GM19035 (cell line): ENCODE measurements at regions not wholly inside any gene's neighbourhood (a gene's known extent, or its start where the extent isn't known, plus 50 kb on each side); places are given as distances from the start of the nearest gene placed in this dataset.
"Not testable (repeated sequence)": the region's sequence is repeated elsewhere in the genome, so short reads cannot be mapped to it uniquely, and the experiment has no call there.

Source experiments
- ATAC-seq: cut with Tn5 transposase; IDR thresholded peaks from one replicate; pipeline ENCODE4 v1.9.1; 2021; ENCODE audit not compliant: unreplicated experiment

DNA sequence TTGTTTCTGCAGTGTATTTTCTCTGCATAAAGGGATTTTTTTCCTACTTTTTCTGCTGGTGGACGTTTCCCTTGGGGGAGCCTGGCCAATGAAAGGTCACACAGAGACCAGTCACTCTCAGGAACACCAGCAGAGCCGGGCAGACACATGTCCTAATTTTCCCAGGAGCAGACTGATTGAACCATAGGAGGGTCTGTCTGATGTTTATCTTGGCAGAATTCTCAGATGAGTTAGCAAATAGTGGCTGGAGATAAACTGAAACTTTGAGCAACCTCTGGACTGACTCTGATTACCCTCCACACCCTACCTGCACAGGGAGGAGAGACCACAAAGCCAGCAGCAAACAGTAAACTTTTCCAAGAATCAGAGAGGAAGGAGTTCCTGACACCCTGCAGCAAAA lies 90.0 kb upstream of the PLGLB2 start:
- not testable (repeated sequence) for ATAC-seq

DNA sequence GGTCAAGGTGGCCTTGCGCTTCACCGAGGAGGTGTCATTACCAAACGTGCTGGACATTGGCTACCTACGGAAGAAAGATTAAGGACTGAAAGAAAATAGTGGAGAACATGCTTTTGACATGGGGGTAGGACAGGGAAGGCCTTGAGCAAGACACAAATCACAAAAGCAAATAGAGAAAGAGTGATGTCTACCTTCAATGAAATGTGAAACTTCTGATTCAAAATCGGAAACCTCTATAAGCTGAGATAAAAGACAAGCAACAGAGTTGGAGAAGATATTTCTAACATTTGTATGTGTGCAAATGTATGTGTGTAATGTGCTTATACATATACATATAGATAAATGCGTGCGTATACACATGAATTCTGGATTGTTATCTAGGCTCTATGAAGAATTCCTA lies 89.5 kb upstream of the PLGLB2 start:
- ATAC-seq, result not testable (repeated sequence)

DNA sequence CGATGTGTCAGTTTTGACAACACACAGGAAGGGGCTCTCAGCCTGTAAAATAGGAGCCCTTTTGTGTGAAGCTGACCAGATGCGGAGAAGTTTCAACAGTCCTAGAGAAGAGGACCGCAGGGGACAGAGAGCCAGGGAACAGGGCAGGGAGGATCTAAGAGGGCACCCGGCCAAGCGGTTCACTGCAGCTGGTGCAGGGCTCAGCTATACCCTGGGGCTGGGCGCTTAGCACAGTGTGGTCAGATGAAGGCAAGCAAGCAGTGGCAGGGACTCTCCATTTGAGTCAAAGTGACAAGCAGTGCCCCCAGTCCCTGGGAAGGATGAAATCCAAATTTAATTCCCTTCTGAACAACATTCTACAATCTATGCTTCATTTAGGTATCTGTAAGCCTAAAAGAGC lies 88.9 kb upstream of the PLGLB2 start:
- not testable (repeated sequence) for ATAC-seq

DNA sequence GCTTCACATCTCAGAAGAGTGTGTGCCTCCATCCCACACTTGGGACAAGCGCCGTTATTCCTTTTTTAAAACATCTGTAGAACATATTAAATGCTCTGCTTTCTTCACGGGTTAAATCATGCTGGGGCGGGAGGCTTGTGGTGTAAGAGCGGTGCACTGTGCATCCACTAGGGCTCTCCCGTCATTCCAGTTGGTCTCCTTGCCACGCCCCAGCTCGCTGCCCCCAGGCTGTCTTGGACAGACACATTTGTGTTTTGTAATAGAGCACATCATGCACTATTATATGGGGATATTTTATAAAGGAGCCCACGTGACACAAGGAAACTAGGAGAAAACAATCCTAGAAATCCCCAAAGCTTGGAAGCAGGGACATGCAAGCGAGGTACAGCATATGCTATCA lies 87.7 kb upstream of the PLGLB2 start:
- ATAC-seq, result not testable (repeated sequence)

- ATAC-seq, result not testable (repeated sequence)
These were observed 85.3 kb upstream of the PLGLB2 start for GRCh38 chr2:87662316-87663290.

DNA sequence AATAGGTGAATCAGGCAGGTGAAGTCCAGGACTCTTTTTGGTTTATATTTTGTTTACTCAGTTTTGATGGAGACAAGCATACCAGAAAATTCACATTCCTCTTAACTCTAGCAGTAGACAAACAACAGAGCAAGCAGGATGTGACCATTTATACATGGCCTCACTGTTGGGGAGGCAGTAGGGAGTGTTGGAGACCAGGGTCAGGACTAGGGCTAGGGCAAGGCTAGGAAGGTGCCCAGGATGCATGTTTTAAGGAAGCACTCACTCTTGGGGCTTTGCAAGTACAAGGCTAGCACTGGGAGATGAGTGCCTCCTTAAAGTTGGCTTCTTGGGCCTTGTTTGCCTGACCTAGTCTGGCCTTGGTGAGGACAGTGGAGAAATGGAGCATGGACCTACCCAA lies 84.5 kb upstream of the PLGLB2 start:
- ATAC-seq, result not testable (repeated sequence)

DNA sequence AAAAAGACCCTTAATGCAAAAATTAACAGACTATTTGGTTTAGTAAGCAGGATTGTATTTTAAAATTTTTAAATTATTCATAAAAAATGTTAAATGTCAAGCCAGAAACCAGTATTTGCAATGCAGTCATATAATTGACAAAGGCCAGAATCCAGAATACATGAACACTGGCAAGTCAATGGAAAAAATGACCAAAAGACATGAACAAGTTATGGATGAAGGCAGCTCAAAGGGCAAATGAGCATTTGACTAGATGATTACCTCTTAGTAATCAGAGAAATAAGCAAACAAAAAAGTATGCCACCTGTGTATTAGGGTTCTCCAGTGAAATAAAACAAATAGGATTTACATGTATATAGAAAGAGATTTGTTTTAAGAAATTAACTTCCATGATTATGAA lies 80.9 kb upstream of the PLGLB2 start:
- ATAC-seq, result not testable (repeated sequence)

DNA sequence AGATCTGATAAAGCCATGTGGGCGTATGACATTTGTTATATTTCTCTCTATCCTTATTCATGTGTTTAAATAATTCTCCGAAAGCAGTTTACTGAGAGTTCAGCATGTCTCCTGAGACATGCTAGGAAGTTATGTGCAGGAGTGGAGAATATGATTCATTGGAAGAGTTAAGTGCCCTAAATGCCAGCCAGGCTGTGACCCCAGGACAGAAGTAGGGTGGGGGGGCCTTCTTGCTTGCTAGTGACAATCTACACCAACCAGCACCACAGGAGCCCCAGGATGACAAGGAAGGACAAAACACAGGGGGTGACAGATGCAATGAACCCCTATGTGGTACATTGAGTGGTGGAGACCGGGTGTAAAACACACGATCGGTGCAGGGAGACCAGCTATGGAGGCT lies 79.5 kb upstream of the PLGLB2 start:
- ATAC-seq, result not testable (repeated sequence)

GRCh38 chr2:87669633-87670231 lies 78.2 kb upstream of the PLGLB2 start:
- not testable (repeated sequence) for ATAC-seq

DNA sequence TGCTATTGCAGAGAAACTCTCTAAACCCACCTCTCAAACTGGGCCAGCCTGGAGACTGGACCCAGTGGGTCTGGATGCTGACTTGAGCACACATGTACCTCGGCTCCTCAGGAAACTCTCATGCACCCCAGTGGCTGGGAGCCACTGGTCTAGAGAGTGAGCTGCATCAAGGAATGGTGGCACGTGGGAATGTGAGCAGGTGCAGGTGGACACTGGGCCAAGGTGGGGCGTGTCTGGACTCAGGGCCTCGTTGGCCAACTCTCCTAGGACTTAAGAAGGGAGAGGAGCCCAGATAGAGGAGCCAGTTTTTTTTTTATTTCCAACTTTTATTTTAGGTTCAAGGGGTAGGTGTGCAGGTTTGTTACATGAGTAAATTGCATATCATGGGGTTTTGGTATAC lies 75.5 kb upstream of the PLGLB2 start:
- not testable (repeated sequence) for ATAC-seq

DNA sequence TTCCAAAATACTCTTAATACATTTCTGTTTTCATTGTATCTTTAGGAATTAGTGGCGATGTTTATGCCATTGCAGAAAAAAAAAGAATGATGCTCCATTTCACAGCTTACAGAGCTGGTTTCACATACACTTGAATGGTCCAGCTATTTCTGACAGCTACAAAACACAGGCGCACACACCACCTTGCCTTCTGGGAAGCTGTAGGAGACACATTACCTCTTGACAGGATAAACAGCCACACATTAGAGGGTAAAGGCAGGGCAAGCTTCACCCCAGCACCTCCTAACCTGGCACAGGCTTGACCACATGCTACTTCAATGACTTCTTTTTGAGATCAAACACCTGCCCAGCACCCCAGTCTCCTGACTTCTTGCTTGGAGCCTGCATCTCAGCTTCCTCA lies 73.2 kb upstream of the PLGLB2 start:
- ATAC-seq, result not testable (repeated sequence)

GRCh38 chr2:87675487-87675886 lies 72.4 kb upstream of the PLGLB2 start:
- not testable (repeated sequence) for ATAC-seq

GRCh38 chr2:87677421-87677923 lies 70.4 kb upstream of the PLGLB2 start:
- ATAC-seq, result not testable (repeated sequence)

GRCh38 chr2:87678742-87679173 lies 69.1 kb upstream of the PLGLB2 start:
- ATAC-seq, result not testable (repeated sequence)

DNA sequence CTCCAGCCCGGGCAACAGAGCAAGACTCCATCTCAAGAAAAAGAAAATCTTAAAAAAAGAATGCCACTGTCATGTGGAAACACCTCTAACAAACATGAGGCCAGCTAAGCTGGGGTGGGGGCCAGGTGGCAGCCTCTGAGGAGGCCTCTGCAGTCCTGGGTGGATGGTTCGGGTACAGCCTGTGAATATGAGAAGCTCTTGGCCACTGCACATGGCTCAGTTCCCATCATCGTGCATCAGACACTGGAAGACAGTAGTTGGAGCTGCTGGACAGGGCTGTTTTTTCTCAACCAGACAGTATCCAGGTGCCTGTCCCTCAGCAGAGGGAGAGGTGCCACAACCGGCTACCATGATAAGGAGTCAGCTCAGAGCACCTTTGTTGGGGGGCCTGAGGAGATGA lies 67.9 kb upstream of the PLGLB2 start:
- not testable (repeated sequence) for ATAC-seq

DNA sequence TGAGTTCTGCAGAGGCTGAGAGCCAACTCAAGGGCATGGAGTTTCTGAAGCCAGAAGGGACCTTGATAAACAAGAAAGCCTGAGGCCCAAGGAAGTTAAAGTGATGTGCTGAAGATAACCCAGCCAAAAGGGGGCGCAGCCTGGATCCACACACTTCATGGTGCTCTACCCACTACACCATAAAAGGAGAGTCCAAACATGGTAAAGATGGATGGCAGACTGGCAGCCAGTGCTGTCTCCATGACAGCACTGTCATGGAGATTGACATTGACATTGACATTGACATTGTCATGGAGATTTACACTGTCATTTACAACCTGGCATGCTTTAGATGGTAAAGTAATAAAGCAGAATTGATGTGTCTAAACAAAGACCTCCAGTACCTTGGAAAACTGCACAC lies 67.2 kb upstream of the PLGLB2 start:
- ATAC-seq, result not testable (repeated sequence)

- ATAC-seq, result not testable (repeated sequence)
These were observed 64.4 kb upstream of the PLGLB2 start for GRCh38 chr2:87683451-87683850.

DNA sequence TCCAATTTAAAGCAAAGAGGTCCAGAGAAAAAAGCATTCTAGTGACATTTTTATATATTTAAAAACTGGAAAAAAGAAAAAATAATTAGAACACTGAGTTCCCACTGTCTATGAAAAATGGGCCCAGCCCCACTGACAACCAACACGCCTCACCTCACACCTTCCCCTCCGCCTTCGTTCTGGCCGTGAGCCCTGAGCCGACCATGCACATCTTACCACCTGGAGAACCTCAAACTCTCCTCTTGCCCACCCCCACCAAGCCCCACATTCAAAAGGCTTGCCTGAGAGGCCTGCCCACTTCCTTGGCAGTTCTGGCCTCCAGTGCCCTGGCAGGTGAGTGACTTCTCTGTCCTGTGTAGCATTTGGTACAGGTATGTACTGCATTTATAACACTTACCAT lies 63.9 kb upstream of the PLGLB2 start:
- not testable (repeated sequence) for ATAC-seq

DNA sequence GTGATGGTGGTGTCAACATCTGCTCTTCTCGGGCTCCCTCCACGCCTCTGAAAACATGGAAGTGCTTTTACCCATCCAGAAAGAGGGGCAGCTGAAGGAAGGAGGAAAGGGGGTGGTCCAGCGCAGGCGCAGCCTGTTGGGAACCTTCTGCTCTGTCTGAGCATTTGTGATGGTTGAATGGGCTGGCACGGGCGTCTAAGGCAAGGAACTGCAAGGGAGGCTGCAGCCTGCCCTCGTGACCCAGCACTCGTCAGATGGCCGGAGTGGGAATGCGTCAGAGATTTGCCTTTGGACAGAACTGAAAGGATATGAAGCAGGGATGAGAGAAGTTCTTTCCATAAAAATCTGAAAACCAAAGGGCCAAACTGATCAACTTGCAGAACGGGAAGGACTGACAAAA lies 62.3 kb upstream of the PLGLB2 start:
- ATAC-seq, result not testable (repeated sequence)

- not testable (repeated sequence) for ATAC-seq
These were observed 60.9 kb upstream of the PLGLB2 start for GRCh38 chr2:87686873-87687549.
